OCI-LY3 (cell line): ENCODE measurements at regions not wholly inside any gene's neighbourhood (a gene's known extent, or its start where the extent isn't known, plus 50 kb on each side); places are given as distances from the start of the nearest gene placed in this dataset.

Experiments used
- H2AFZ ChIP-seq: fragments of 200-600, 300-600 bp; shearing (Covaris generic); 2 replicates; pipeline ENCODE4 v1.6.0; 2014; ENCODE audit warnings: antibody characterized with exemption, low read depth, low read length
- H3K27ac ChIP-seq: fragments of 200-600, 300-600 bp; sonication (generic); 2 replicates; pipeline ENCODE4 v1.5.1; 2014; ENCODE audit warnings: mild to moderate bottlenecking, low read length, moderate library complexity, mixed read lengths
- H3K27me3 ChIP-seq: fragments of 200-600, 300-600 bp; sonication (generic); 2 replicates; pipeline ENCODE4 v1.6.1; 2014; ENCODE audit warnings: low read depth, low read length, mixed read lengths
- H3K36me3 ChIP-seq: fragments of 200-600, 300-600 bp; sonication (generic); replicated peaks from 2 replicates; pipeline ENCODE3; 2014; ENCODE audit warnings: low read depth, low read length, mixed read lengths
- H3K4me1 ChIP-seq: fragments of 300-600, 200-600 bp; sonication (generic); 2 replicates; pipeline ENCODE4 v1.6.1; 2014; ENCODE audit warnings: low read length, mixed read lengths
- H3K4me2 ChIP-seq: fragments of 200-600, 300-600 bp; sonication (generic); 2 replicates; pipeline ENCODE4 v1.6.1; 2014; ENCODE audit warnings: low read length, mixed read lengths
- H3K4me3 ChIP-seq: fragments of 300-600, 200-600 bp; sonication (generic); 2 replicates; pipeline ENCODE4 v1.5.1; 2014; ENCODE audit warnings: antibody characterized with exemption, mild to moderate bottlenecking, low read length, moderate library complexity
- H3K79me2 ChIP-seq: fragments of 300-600, 200-600 bp; shearing (Covaris generic); 2 replicates; pipeline ENCODE4 v1.6.1; 2014; ENCODE audit warnings: mild to moderate bottlenecking, low read length, mixed read lengths
- H3K9ac ChIP-seq: fragments of 300-600, 200-600 bp; shearing (Covaris generic); 2 replicates; pipeline ENCODE4 v1.6.0; 2014; ENCODE audit warnings: mild to moderate bottlenecking, low read length, moderate library complexity
- H3K9me3 ChIP-seq: fragments of 200-600, 300-600 bp; shearing (Covaris generic); 2 replicates; pipeline ENCODE4 v1.6.1; 2014; ENCODE audit warnings: low read length, mixed read lengths; ENCODE audit not compliant: insufficient read depth
- H4K20me1 ChIP-seq: fragments of 200-600, 300-600 bp; sonication (generic); 2 replicates; pipeline ENCODE4 v1.6.1; 2016; ENCODE audit warnings: low read length, mixed read lengths; ENCODE audit not compliant: insufficient read depth
- EZH2phosphoT487 ChIP-seq: fragments of 200-600 bp; shearing (Covaris generic); IDR thresholded peaks from 2 replicates; pipeline ENCODE4 v1.6.1; 2018; ENCODE audit warnings: antibody characterized with exemption, mixed run types, low read depth
- TF ChIP-seq, protein P1 (sequence below): fragments of 200-600, 300-600 bp; sonication (generic); IDR thresholded peaks from 2 replicates; pipeline ENCODE4 v1.5.1; 2014; ENCODE audit warnings: antibody characterized with exemption, low read length, low read depth

DNA sequence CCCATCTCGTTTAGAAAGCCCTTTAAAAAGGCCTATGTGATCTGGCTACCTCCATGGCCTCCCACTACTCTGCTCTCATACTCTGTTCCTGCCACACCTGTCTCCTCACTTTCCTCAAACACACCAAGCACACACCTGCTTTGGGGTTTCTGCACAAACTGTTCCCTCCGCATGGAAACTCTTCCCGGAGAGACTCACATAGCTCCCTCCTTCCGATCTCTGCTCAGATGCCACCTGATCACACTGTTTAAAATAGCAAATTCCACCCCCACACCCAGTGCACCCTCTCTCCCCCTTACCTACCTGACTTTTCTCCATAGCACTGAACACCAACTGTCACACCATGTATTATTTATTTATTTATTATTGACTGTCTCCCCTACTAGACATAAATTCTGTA is 84.0 kb upstream of the NR4A3 start:
- Histone ChIP-seq H3K4me2 (no peak overlapping the region), H4K20me1 (no peaks in the 10 kb centered on the region), H3K4me1 (no peaks in the 10 kb centered on the region), H3K79me2 (no peaks in the 10 kb centered on the region), H2AFZ (no peak overlapping the region), H3K9me3 (no peaks in the 10 kb centered on the region), H3K27ac (no peak overlapping the region), H3K36me3 (no peaks in the 10 kb centered on the region), H3K27me3 (no peaks in the 10 kb centered on the region), H3K4me3 (no peak overlapping the region), H3K9ac (no peak overlapping the region)
- TF ChIP-seq EZH2phosphoT487: no peak
- TF ChIP-seq, protein P1, sequence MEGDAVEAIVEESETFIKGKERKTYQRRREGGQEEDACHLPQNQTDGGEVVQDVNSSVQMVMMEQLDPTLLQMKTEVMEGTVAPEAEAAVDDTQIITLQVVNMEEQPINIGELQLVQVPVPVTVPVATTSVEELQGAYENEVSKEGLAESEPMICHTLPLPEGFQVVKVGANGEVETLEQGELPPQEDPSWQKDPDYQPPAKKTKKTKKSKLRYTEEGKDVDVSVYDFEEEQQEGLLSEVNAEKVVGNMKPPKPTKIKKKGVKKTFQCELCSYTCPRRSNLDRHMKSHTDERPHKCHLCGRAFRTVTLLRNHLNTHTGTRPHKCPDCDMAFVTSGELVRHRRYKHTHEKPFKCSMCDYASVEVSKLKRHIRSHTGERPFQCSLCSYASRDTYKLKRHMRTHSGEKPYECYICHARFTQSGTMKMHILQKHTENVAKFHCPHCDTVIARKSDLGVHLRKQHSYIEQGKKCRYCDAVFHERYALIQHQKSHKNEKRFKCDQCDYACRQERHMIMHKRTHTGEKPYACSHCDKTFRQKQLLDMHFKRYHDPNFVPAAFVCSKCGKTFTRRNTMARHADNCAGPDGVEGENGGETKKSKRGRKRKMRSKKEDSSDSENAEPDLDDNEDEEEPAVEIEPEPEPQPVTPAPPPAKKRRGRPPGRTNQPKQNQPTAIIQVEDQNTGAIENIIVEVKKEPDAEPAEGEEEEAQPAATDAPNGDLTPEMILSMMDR: no peak

- H3K4me3 ChIP-seq: no peak overlapping the region
- H4K20me1 ChIP-seq: no peaks in the 10 kb centered on the region
- H2AFZ ChIP-seq: no peak overlapping the region
- H3K4me2 ChIP-seq: no peak overlapping the region
- H3K9ac ChIP-seq: no peak overlapping the region
- no peak for TF ChIP-seq EZH2phosphoT487
- TF ChIP-seq, protein P1: no peak
- H3K36me3 ChIP-seq: no peaks in the 10 kb centered on the region
- H3K9me3 ChIP-seq: no peaks in the 10 kb centered on the region
- H3K27me3 ChIP-seq: no peaks in the 10 kb centered on the region
- no peak overlapping the region for H3K27ac ChIP-seq
- H3K79me2 ChIP-seq: no peaks in the 10 kb centered on the region
- H3K4me1 ChIP-seq: peaks cover 7% of the 10 kb centered on the region
These were observed 78.7 kb upstream of the NR4A3 start for GRCh38 chr9:99743006-99743405.

DNA sequence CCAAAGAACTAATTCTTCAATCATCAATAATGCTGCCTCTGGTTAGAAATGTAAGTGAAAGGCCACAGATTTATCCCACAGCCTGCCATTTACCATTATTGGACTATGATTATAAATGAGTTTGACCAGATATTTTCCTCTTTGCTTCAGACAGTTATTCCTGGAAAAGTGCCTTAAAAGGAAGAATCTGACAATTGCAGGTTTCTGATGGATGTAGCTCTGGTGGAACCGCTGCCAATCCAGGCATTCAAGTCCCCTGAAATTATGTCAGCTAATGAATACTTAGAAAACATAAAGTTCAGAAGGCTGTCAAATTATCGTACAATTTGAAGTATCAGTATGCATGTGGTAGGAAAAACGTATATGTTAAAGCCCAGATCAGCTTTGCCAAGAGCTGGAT is 78.2 kb upstream of the NR4A3 start:
- Histone ChIP-seq H4K20me1 (no peaks in the 10 kb centered on the region), H3K4me2 (no peak overlapping the region), H3K36me3 (no peaks in the 10 kb centered on the region), H3K4me1 (peaks cover 7% of the 10 kb centered on the region), H2AFZ (no peak overlapping the region), H3K9ac (no peak overlapping the region), H3K9me3 (no peaks in the 10 kb centered on the region), H3K4me3 (no peak overlapping the region), H3K27ac (no peak overlapping the region), H3K27me3 (no peaks in the 10 kb centered on the region), H3K79me2 (no peaks in the 10 kb centered on the region)
- TF ChIP-seq EZH2phosphoT487: no peak
- TF ChIP-seq, protein P1: no peak

DNA sequence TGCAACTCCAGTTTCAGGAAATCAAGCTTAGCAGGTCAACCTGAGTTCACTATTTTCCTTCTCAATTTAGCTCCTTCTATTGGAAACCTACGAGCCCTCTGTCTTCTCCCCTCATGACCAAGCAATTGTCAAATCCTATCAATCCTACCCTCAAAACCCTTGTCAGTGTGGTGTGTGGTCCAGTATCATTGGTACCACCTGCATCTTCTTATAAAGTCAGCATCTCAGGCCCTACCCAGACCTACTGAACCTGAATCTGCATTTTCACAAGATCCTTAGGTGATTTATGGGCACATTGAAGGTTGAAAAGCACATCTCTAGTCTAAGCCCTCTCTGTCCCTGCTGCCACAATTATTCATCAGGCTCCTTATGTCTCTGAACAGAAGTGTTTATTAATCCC is 77.6 kb upstream of the NR4A3 start:
- TF ChIP-seq, protein P1: no peak
- no peak for TF ChIP-seq EZH2phosphoT487
- H3K36me3 ChIP-seq: no peaks in the 10 kb centered on the region
- H3K27me3 ChIP-seq: no peaks in the 10 kb centered on the region
- H3K79me2 ChIP-seq: no peaks in the 10 kb centered on the region
- no peaks in the 10 kb centered on the region for H3K9me3 ChIP-seq
- H3K4me2 ChIP-seq: no peak overlapping the region
- H2AFZ ChIP-seq: no peak overlapping the region
- no peaks in the 10 kb centered on the region for H4K20me1 ChIP-seq
- H3K4me1 ChIP-seq: peaks cover 7% of the 10 kb centered on the region
- no peak overlapping the region for H3K4me3 ChIP-seq
- H3K9ac ChIP-seq: no peak overlapping the region
- no peak overlapping the region for H3K27ac ChIP-seq
